Duodenal mucosa (tissue), 2 donors: ENCODE measurements at regions not wholly inside any gene's neighbourhood (a gene's known extent, or its start where the extent isn't known, plus 50 kb on each side); places are given as distances from the start of the nearest gene placed in this dataset.

ENCODE experiments used
- H3K27ac ChIP-seq: one replicate; pipeline ENCODE4 v1.7.0; 2013; ENCODE audit warnings: low read depth, low read length
- H3K27me3 ChIP-seq, 2 donors: one replicate each; pipeline ENCODE4 v1.7.0; 2013; ENCODE audit warnings: low read length in 2 of 2, control low read depth in 1 of 2; ENCODE audit not compliant: insufficient read depth in 2 of 2, control insufficient read depth in 1 of 2
- H3K36me3 ChIP-seq, 2 donors: one replicate each; pipeline ENCODE4 v1.7.0; 2013; ENCODE audit warnings: low read length in 2 of 2, control low read depth in 1 of 2; ENCODE audit not compliant: insufficient read depth in 2 of 2, control insufficient read depth in 1 of 2
- H3K4me1 ChIP-seq, 2 donors: one replicate each; pipeline ENCODE4 v1.7.0; 2013; ENCODE audit warnings: low read length in 2 of 2, control low read depth in 1 of 2; ENCODE audit not compliant: insufficient read depth in 2 of 2, control insufficient read depth in 1 of 2
- H3K4me3 ChIP-seq, 2 donors: one replicate each; pipeline ENCODE4 v1.7.0; 2013; ENCODE audit warnings: low read length in 2 of 2, low read depth in 1 of 2
- H3K9ac ChIP-seq, 2 donors: one replicate each; pipeline ENCODE4 v1.7.0; 2013; ENCODE audit warnings: low read length in 2 of 2, low read depth in 1 of 2
- H3K9me3 ChIP-seq, 2 donors: one replicate each; pipeline ENCODE4 v1.7.0; 2013; ENCODE audit warnings: low read length in 2 of 2, control low read depth in 1 of 2; ENCODE audit not compliant: control insufficient read depth in 1 of 2

GRCh38 chr2:217738061-217738460, 264.7 kb downstream of the TNS1 start:
- no peak overlapping the region for H3K9ac ChIP-seq
- no peaks in the 10 kb centered on the region for H3K9me3 ChIP-seq
- H3K36me3 ChIP-seq: no peaks in the 10 kb centered on the region
- peaks cover 0 to 5% of the 10 kb centered on the region in 2 donors for H3K4me1 ChIP-seq
- H3K27ac ChIP-seq: no peak overlapping the region
- H3K27me3 ChIP-seq: peaks cover 0 to 3% of the 10 kb centered on the region in 2 donors
- no peak overlapping the region for H3K4me3 ChIP-seq

- peaks cover 0 to 5% of the 10 kb centered on the region in 2 donors for H3K4me1 ChIP-seq
- no peaks in the 10 kb centered on the region for H3K9me3 ChIP-seq
- H3K27ac ChIP-seq: no peak overlapping the region
- no peaks in the 10 kb centered on the region for H3K36me3 ChIP-seq
- H3K4me3 ChIP-seq: no peak overlapping the region
- H3K27me3 ChIP-seq: peaks cover 0 to 4% of the 10 kb centered on the region in 2 donors
- H3K9ac ChIP-seq: no peak overlapping the region
Observed at GRCh38 chr2:217736776-217737550, 265.8 kb downstream of the TNS1 start.

- H3K4me3 ChIP-seq: no peak overlapping the region
- H3K4me1 ChIP-seq: peaks cover 0 to 5% of the 10 kb centered on the region in 2 donors
- no peaks in the 10 kb centered on the region for H3K36me3 ChIP-seq
- H3K9me3 ChIP-seq: no peaks in the 10 kb centered on the region
- peaks cover 0 to 4% of the 10 kb centered on the region in 2 donors for H3K27me3 ChIP-seq
- no peak overlapping the region for H3K27ac ChIP-seq
- no peak overlapping the region for H3K9ac ChIP-seq
Observed at GRCh38 chr2:217735899-217736298, 266.9 kb downstream of the TNS1 start.

- Histone ChIP-seq H3K4me1 (peaks cover 0 to 5% of the 10 kb centered on the region in 2 donors), H3K27ac (no peak overlapping the region), H3K4me3 (no peak overlapping the region), H3K36me3 (no peaks in the 10 kb centered on the region), H3K27me3 (peaks cover 0 to 4% of the 10 kb centered on the region in 2 donors), H3K9me3 (no peaks in the 10 kb centered on the region), H3K9ac (no peak overlapping the region)
Observed at GRCh38 chr2:217735034-217735433, 267.8 kb downstream of the TNS1 start.

GRCh38 chr2:217733461-217733860, 269.3 kb downstream of the TNS1 start:
- H3K9ac ChIP-seq: no peak overlapping the region
- no peaks in the 10 kb centered on the region for H3K9me3 ChIP-seq
- H3K4me1 ChIP-seq: peaks cover 0 to 5% of the 10 kb centered on the region in 2 donors
- H3K36me3 ChIP-seq: no peaks in the 10 kb centered on the region
- H3K27me3 ChIP-seq: peaks cover 0 to 4% of the 10 kb centered on the region in 2 donors
- H3K27ac ChIP-seq: no peak overlapping the region
- H3K4me3 ChIP-seq: no peak overlapping the region

GRCh38 chr2:217732992-217733391, 269.8 kb downstream of the TNS1 start:
- Histone ChIP-seq H3K4me3 (no peak overlapping the region), H3K27me3 (peaks cover 0 to 4% of the 10 kb centered on the region in 2 donors), H3K36me3 (no peaks in the 10 kb centered on the region), H3K27ac (no peak overlapping the region), H3K9ac (no peak overlapping the region), H3K9me3 (no peaks in the 10 kb centered on the region), H3K4me1 (peaks cover 0 to 5% of the 10 kb centered on the region in 2 donors)

- H3K36me3 ChIP-seq: no peaks in the 10 kb centered on the region
- no peak overlapping the region for H3K27ac ChIP-seq
- H3K27me3 ChIP-seq: peaks cover 0 to 4% of the 10 kb centered on the region in 2 donors
- H3K4me3 ChIP-seq: no peak overlapping the region
- no peak overlapping the region for H3K9ac ChIP-seq
- H3K4me1 ChIP-seq: peaks cover 0 to 4% of the 10 kb centered on the region in 2 donors
- H3K9me3 ChIP-seq: no peaks in the 10 kb centered on the region
Observed at GRCh38 chr2:217731805-217732204, 271.0 kb downstream of the TNS1 start.

- Histone ChIP-seq H3K4me1 (no peaks in the 10 kb centered on the region), H3K9me3 (no peaks in the 10 kb centered on the region), H3K9ac (no peak overlapping the region), H3K36me3 (no peaks in the 10 kb centered on the region), H3K4me3 (no peak overlapping the region), H3K27me3 (peaks cover 0 to 4% of the 10 kb centered on the region in 2 donors), H3K27ac (no peak overlapping the region)
Observed at GRCh38 chr2:217729421-217730053, 273.3 kb downstream of the TNS1 start.

GRCh38 chr2:217727801-217728200, 275.0 kb downstream of the TNS1 start:
- H3K9ac ChIP-seq: no peak overlapping the region
- H3K9me3 ChIP-seq: no peaks in the 10 kb centered on the region
- no peaks in the 10 kb centered on the region for H3K4me1 ChIP-seq
- H3K27me3 ChIP-seq: no peaks in the 10 kb centered on the region
- no peak overlapping the region for H3K4me3 ChIP-seq
- no peaks in the 10 kb centered on the region for H3K36me3 ChIP-seq
- no peak overlapping the region for H3K27ac ChIP-seq

- no peaks in the 10 kb centered on the region for H3K36me3 ChIP-seq
- H3K4me1 ChIP-seq: no peaks in the 10 kb centered on the region
- H3K9ac ChIP-seq: no peak overlapping the region
- H3K27me3 ChIP-seq: no peaks in the 10 kb centered on the region
- no peak overlapping the region for H3K4me3 ChIP-seq
- no peak overlapping the region for H3K27ac ChIP-seq
- H3K9me3 ChIP-seq: no peaks in the 10 kb centered on the region
Observed at GRCh38 chr2:217725409-217725808, 277.4 kb downstream of the TNS1 start.
